ENCODE measurements at regions not wholly inside any gene's neighbourhood (a gene's known extent, or its start where the extent isn't known, plus 50 kb on each side); places are given as distances from the start of the nearest gene placed in this dataset.
A peak's percentile ranks its signal among the peaks of the same experiment; 100 is the strongest.

- no peak for DNase-seq (ENCODE audit: low read depth)
- TF ChIP-seq CTCF (conservative IDR thresholded peaks at IDR 0.05; ENCODE audit: control insufficient read depth, insufficient read depth, low read depth, low read length): no peak
- no peak overlapping the region for H3K4me3 ChIP-seq (ENCODE audit: control insufficient read depth, low read depth, low read length)
Observed at GRCh38 chr4:110365761-110366160, 110.2 kb upstream of the ENPEP start.

DNA sequence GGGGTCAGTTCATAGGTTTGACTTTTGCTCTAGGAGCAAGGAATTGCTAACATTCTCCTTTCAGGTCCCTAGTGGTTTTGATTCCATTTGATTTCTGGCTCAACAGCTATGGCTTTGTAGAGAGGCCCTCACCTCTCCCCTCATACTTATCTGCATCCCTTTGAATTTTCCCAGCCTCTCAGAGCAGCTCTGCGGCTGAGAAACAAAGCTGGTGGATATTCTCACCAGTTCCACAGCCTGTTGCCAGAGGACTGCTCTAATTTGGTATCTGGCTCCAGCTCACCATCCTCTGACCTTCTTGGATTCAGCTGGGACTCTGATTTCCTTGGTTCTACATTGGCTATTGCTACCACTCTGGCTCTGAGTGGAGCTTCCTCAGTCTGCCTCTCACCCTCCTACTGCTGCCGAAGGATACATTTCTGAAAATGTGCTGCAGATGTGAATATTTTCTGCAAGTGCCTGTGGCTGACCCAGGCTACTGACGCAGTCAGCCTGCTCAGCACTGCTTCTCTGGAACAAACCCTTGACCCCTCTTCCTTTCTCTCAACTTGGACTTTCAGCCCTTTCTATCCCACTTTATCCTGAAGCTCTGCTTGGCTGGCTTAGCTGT, 110.9 kb upstream of the ENPEP start:
- no peak overlapping the region for H3K4me3 ChIP-seq (ENCODE audit: control insufficient read depth, low read depth, low read length)
- DNase-seq (ENCODE audit: low read depth): peak; percentile 25
- no peak for TF ChIP-seq CTCF (conservative IDR thresholded peaks at IDR 0.05; ENCODE audit: control insufficient read depth, insufficient read depth, low read depth, low read length)

DNA sequence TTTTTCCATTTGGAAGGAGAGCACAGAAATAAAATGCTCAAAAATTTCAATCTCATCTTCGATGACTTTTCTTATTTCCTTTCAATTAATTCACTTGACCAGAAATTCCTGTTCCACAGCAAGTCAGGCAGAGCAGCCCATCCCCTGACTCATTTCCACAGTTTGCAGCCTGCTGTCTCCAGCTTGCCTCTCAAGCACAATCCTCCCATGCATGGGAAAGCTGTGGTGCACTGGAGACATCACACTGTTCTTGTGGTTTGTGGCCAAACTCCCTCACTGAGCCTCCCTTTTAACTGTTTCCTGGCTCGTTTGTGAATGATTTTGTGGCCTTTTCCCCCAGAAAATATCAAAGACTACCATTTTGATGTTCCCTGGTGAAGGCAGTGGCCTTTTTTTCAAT, 114.0 kb upstream of the ENPEP start:
- no peak overlapping the region for H3K4me3 ChIP-seq (ENCODE audit: control insufficient read depth, low read depth, low read length)
- DNase-seq (ENCODE audit: low read depth): peak; percentile 41
- TF ChIP-seq CTCF (conservative IDR thresholded peaks at IDR 0.05; ENCODE audit: control insufficient read depth, insufficient read depth, low read depth, low read length): no peak

GRCh38 chr4:110359076-110359475, 116.9 kb upstream of the ENPEP start:
- H3K4me3 ChIP-seq (ENCODE audit: control insufficient read depth, low read depth, low read length): no peak overlapping the region
- no peak for DNase-seq (ENCODE audit: low read depth)
- TF ChIP-seq CTCF (conservative IDR thresholded peaks at IDR 0.05; ENCODE audit: control insufficient read depth, insufficient read depth, low read depth, low read length): no peak

- no peak for TF ChIP-seq CTCF (conservative IDR thresholded peaks at IDR 0.05; ENCODE audit: control insufficient read depth, insufficient read depth, low read depth, low read length)
- peak; percentile 42 for DNase-seq (ENCODE audit: low read depth)
- no peak overlapping the region for H3K4me3 ChIP-seq (ENCODE audit: control insufficient read depth, low read depth, low read length)
Observed at GRCh38 chr4:110357521-110357920, 118.4 kb upstream of the ENPEP start.

GRCh38 chr4:110354460-110354859, 121.5 kb upstream of the ENPEP start:
- H3K4me3 ChIP-seq (ENCODE audit: control insufficient read depth, low read depth, low read length): no peak overlapping the region
- no peak for DNase-seq (ENCODE audit: low read depth)
- TF ChIP-seq CTCF (conservative IDR thresholded peaks at IDR 0.05; ENCODE audit: control insufficient read depth, insufficient read depth, low read depth, low read length): no peak

All from fibroblast of mammary gland (primary cell).